ENCODE measurements at regions not wholly inside any gene's neighbourhood (a gene's known extent, or its start where the extent isn't known, plus 50 kb on each side); places are given as distances from the start of the nearest gene placed in this dataset.

GRCh38 chr19:31974290-31974689, 371.1 kb upstream of the ZNF507 start:
- WGBS, 2 experiments (ENCODE audit: extremely low coverage in 1 of 2, insufficient coverage in 1 of 2, insufficient read length in 1 of 2, insufficient replicate concordance in 2 of 2, low coverage in 1 of 2, low lambda C conversion rate in 2 of 2, missing lambda C conversion rate in 1 of 2) = 83% methylated on average over 4 of the region's 4 CpGs; no CpG with 5 or more reads in 1 of the 2 experiments
- Histone ChIP-seq H3K79me1 (ENCODE audit: low read depth, low read length) (no peaks in the 10 kb centered on the region), H3K27me3 (replicated peaks in 1 of 4; ENCODE audit: control insufficient read depth in 3 of 4, extremely low read depth in 1 of 4, insufficient read depth in 3 of 4, low read length in 3 of 4) (no peaks in the 10 kb centered on the region), H4K91ac (replicated peaks; ENCODE audit: insufficient read length, low read length) (no peak overlapping the region), H3K79me2 (ENCODE audit: control insufficient read depth in 1 of 2, insufficient read depth in 2 of 2, low read length in 2 of 2) (no peaks in the 10 kb centered on the region), H3K23me2 (ENCODE audit: low read depth, low read length) (0 out of 2 replicates have a peak, but pooled peaks cover 2% of the 10 kb centered on the region), H3K14ac (ENCODE audit: insufficient read length) (no peak overlapping the region), H3K9ac (replicated peaks in 1 of 4; ENCODE audit: extremely low read depth in 1 of 4, low read depth in 3 of 4, low read length in 3 of 4) (no peak overlapping the region), H3K4me2 (ENCODE audit: insufficient read depth in 1 of 2, low read depth in 2 of 2, low read length in 2 of 2) (no peak overlapping the region), H3K18ac (ENCODE audit: extremely low read depth, low read length) (no peak overlapping the region), H3K9me3 (ENCODE audit: insufficient read depth in 2 of 2, low read depth in 1 of 2, low read length in 1 of 2) (no peaks in the 10 kb centered on the region), H4K8ac (ENCODE audit: extremely low read depth, insufficient read depth, low read length) (no peak overlapping the region), H2AK5ac (ENCODE audit: low read depth, low read length) (no peak overlapping the region), H3K27ac (ENCODE audit: low read depth, low read length) (no peak overlapping the region), H4K20me1 (replicated peaks in 1 of 2; ENCODE audit: control insufficient read depth in 1 of 2, insufficient read depth in 2 of 2, low read length in 2 of 2) (no peaks in the 10 kb centered on the region), H3K23ac (ENCODE audit: insufficient read length) (no peak overlapping the region), H3K36me3 (ENCODE audit: control insufficient read depth in 2 of 4, insufficient read depth in 4 of 4, low read length in 3 of 4) (no peaks in the 10 kb centered on the region), H4K5ac (ENCODE audit: insufficient read length, low read depth, low read length) (no peak overlapping the region), H2BK120ac (replicated peaks; ENCODE audit: low read depth, low read length) (no peak overlapping the region), H3K4ac (replicated peaks; ENCODE audit: insufficient read length, low read depth, low read length) (no peak overlapping the region), H3K4me1 (replicated peaks in 1 of 4; ENCODE audit: control insufficient read depth in 3 of 4, insufficient read depth in 4 of 4, low read length in 3 of 4) (no peaks in the 10 kb centered on the region), H2AFZ (ENCODE audit: low read length) (no peak overlapping the region), H2BK15ac (ENCODE audit: low read length) (no peak overlapping the region), H3K56ac (replicated peaks; ENCODE audit: insufficient read length, low read depth, low read length) (no peak overlapping the region), H2BK5ac (ENCODE audit: low read depth, low read length) (no peak overlapping the region), H3K4me3 (ENCODE audit: extremely low read depth in 1 of 4, insufficient read depth in 2 of 4, low read depth in 3 of 4, low read length in 4 of 4) (no peak overlapping the region), H2BK12ac (ENCODE audit: low read depth, low read length) (no peak overlapping the region), H2BK20ac (ENCODE audit: low read length) (no peak overlapping the region)
- POLR2A ChIA-PET (ENCODE audit: partially characterized antibody) = no interaction called here
- TF ChIP-seq SP2 (IDR thresholded peaks at IDR 0.05; ENCODE audit: low read length) (no peak), YY1 (IDR thresholded peaks at IDR 0.05; ENCODE audit: low read depth, low read length) (no peak), HDAC2 (IDR thresholded peaks at IDR 0.05; ENCODE audit: borderline replicate concordance in 1 of 2, low read depth in 2 of 2, low read length in 2 of 2) (no peak), POLR2A (IDR thresholded peaks at IDR 0.05; ENCODE audit: control extremely low read depth in 1 of 2, low read depth in 2 of 2, low read length in 2 of 2) (no peak), ASH2L (IDR thresholded peaks at IDR 0.05; ENCODE audit: low read length) (no peak)
- TF ChIP-seq, protein P1, sequence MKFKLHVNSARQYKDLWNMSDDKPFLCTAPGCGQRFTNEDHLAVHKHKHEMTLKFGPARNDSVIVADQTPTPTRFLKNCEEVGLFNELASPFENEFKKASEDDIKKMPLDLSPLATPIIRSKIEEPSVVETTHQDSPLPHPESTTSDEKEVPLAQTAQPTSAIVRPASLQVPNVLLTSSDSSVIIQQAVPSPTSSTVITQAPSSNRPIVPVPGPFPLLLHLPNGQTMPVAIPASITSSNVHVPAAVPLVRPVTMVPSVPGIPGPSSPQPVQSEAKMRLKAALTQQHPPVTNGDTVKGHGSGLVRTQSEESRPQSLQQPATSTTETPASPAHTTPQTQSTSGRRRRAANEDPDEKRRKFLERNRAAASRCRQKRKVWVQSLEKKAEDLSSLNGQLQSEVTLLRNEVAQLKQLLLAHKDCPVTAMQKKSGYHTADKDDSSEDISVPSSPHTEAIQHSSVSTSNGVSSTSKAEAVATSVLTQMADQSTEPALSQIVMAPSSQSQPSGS (IDR thresholded peaks at IDR 0.05; ENCODE audit: low read length) = no peak
- TF ChIP-seq, protein P2, sequence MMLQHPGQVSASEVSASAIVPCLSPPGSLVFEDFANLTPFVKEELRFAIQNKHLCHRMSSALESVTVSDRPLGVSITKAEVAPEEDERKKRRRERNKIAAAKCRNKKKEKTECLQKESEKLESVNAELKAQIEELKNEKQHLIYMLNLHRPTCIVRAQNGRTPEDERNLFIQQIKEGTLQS (IDR thresholded peaks at IDR 0.05; ENCODE audit: insufficient read depth, low read depth, low read length) = no peak
- DNase-seq (ENCODE audit: low read depth in 1 of 2, low spot score in 2 of 2) (no peak), FAIRE-seq (no peak)
- CTCF ChIA-PET (ENCODE audit: partially characterized antibody) = interaction anchor here (0.6 kb wide), 1 partner anchor 23 kb away, joined by 3 read pairs; no protein-coding TSS in a partner anchor
